ENCODE measurements at regions not wholly inside any gene's neighbourhood (a gene's known extent, or its start where the extent isn't known, plus 50 kb on each side); places are given as distances from the start of the nearest gene placed in this dataset.
"Not testable (repeated sequence)": the region's sequence is repeated elsewhere in the genome, so short reads cannot be mapped to it uniquely, and the experiment has no call there.

- DNase-seq (ENCODE audit: low spot score), result no peak
- Mint-ChIP-seq H3K27me3 (ENCODE audit: unreplicated experiment) (no peaks in the 10 kb centered on the region), H3K27ac (ENCODE audit: unreplicated experiment) (no peak overlapping the region), H3K4me1 (ENCODE audit: unreplicated experiment) (peaks cover 23% of the 10 kb centered on the region), H3K9me3 (ENCODE audit: unreplicated experiment) (no peaks in the 10 kb centered on the region), H3K36me3 (ENCODE audit: low read depth, unreplicated experiment) (no peaks in the 10 kb centered on the region), H3K4me3 (ENCODE audit: unreplicated experiment) (no peak overlapping the region)
- TF ChIP-seq CTCF (IDR thresholded peaks at IDR 0.05; ENCODE audit: unreplicated experiment), result no peak
Observed at GRCh38 chr15:53130943-53131342, 340.8 kb upstream of the ONECUT1 start.

GRCh38 chr15:53129121-53129904 is 339.2 kb upstream of the ONECUT1 start:
- Mint-ChIP-seq H3K4me1 (ENCODE audit: unreplicated experiment) (peaks cover 25% of the 10 kb centered on the region), H3K27me3 (ENCODE audit: unreplicated experiment) (no peaks in the 10 kb centered on the region), H3K36me3 (ENCODE audit: low read depth, unreplicated experiment) (no peaks in the 10 kb centered on the region), H3K9me3 (ENCODE audit: unreplicated experiment) (no peaks in the 10 kb centered on the region), H3K4me3 (ENCODE audit: unreplicated experiment) (no peak overlapping the region), H3K27ac (ENCODE audit: unreplicated experiment) (no peak overlapping the region)
- no peak for TF ChIP-seq CTCF (IDR thresholded peaks at IDR 0.05; ENCODE audit: unreplicated experiment)
- no peak for DNase-seq (ENCODE audit: low spot score)

- no peak overlapping the region for H3K27ac Mint-ChIP-seq (ENCODE audit: unreplicated experiment)
- H3K27me3 Mint-ChIP-seq (ENCODE audit: unreplicated experiment), result no peaks in the 10 kb centered on the region
- H3K4me3 Mint-ChIP-seq (ENCODE audit: unreplicated experiment), result no peak overlapping the region
Observed at GRCh38 chr15:53128652-53129051, 338.5 kb upstream of the ONECUT1 start.

GRCh38 chr15:53126144-53126543 is 336.0 kb upstream of the ONECUT1 start:
- DNase-seq (ENCODE audit: low spot score), result no peak
- no peak for TF ChIP-seq CTCF (IDR thresholded peaks at IDR 0.05; ENCODE audit: unreplicated experiment)
- Mint-ChIP-seq H3K4me3 (ENCODE audit: unreplicated experiment) (no peak overlapping the region), H3K27me3 (ENCODE audit: unreplicated experiment) (no peaks in the 10 kb centered on the region), H3K9me3 (ENCODE audit: unreplicated experiment) (no peaks in the 10 kb centered on the region), H3K36me3 (ENCODE audit: low read depth, unreplicated experiment) (no peaks in the 10 kb centered on the region), H3K27ac (ENCODE audit: unreplicated experiment) (no peak overlapping the region), H3K4me1 (ENCODE audit: unreplicated experiment) (peaks cover 28% of the 10 kb centered on the region)

More at GRCh38 chr15:53128652-53129051, 338.5 kb upstream of the ONECUT1 start:
- no peak for TF ChIP-seq CTCF (IDR thresholded peaks at IDR 0.05; ENCODE audit: unreplicated experiment)
- DNase-seq (ENCODE audit: low spot score), result no peak
- Mint-ChIP-seq H3K9me3 (ENCODE audit: unreplicated experiment) (no peaks in the 10 kb centered on the region), H3K36me3 (ENCODE audit: low read depth, unreplicated experiment) (no peaks in the 10 kb centered on the region), H3K4me1 (ENCODE audit: unreplicated experiment) (peaks cover 25% of the 10 kb centered on the region)

- Mint-ChIP-seq H3K36me3 (ENCODE audit: low read depth, unreplicated experiment) (no peaks in the 10 kb centered on the region), H3K4me3 (ENCODE audit: unreplicated experiment) (no peak overlapping the region), H3K27me3 (ENCODE audit: unreplicated experiment) (no peaks in the 10 kb centered on the region), H3K9me3 (ENCODE audit: unreplicated experiment) (no peaks in the 10 kb centered on the region), H3K27ac (ENCODE audit: unreplicated experiment) (no peak overlapping the region), H3K4me1 (ENCODE audit: unreplicated experiment) (peaks cover 9% of the 10 kb centered on the region)
- no peak for TF ChIP-seq CTCF (IDR thresholded peaks at IDR 0.05; ENCODE audit: unreplicated experiment)
- no peak for DNase-seq (ENCODE audit: low spot score)
Observed at GRCh38 chr15:53122818-53123217, 332.7 kb upstream of the ONECUT1 start.

- H3K4me3 Mint-ChIP-seq (ENCODE audit: unreplicated experiment); H3K9me3 Mint-ChIP-seq (ENCODE audit: unreplicated experiment); DNase-seq (ENCODE audit: low spot score); H3K4me1 Mint-ChIP-seq (ENCODE audit: unreplicated experiment); H3K27me3 Mint-ChIP-seq (ENCODE audit: unreplicated experiment); H3K27ac Mint-ChIP-seq (ENCODE audit: unreplicated experiment); H3K36me3 Mint-ChIP-seq (ENCODE audit: low read depth, unreplicated experiment): not testable (repeated sequence)
Observed at GRCh38 chr15:53116915-53117314, 326.8 kb upstream of the ONECUT1 start.

Measured in endothelial cell (in vitro differentiated cells).